OCI-LY7 (cell line): ENCODE measurements at regions not wholly inside any gene's neighbourhood (a gene's known extent, or its start where the extent isn't known, plus 50 kb on each side); places are given as distances from the start of the nearest gene placed in this dataset.

Experiments used
- BruUV-seq: library from RNA; stranded (reverse); fragments of 400-500 nt; replicated peaks from 2 replicates; lab custom pipeline; 2021; lab: Mats Ljungman, UMichigan
- CTCF ChIA-PET: fragments of 300-600 bp; sonication (Branson Sonifier 250); formaldehyde crosslinking; loops from one replicate; lab custom pipeline; 2022; ENCODE audit warnings: antibody characterized with exemption; ENCODE audit not compliant: unreplicated experiment; lab: Charles Lee
- POLR2A ChIA-PET: fragments of 300-600 bp; sonication (Branson Sonifier 250); formaldehyde crosslinking; loops from one replicate; lab custom pipeline; 2022; ENCODE audit warnings: antibody characterized with exemption; lab: Charles Lee
- DNase-seq: peaks from one replicate; pipeline ENCODE4 v3.0.0-alpha.2; 2015; ENCODE audit warnings: low spot score
- H2AFZ ChIP-seq: fragments of 200-600 bp; sonication (generic), shearing (Covaris generic); 2 replicates; pipeline ENCODE4 v1.6.1; 2014; ENCODE audit warnings: mild to moderate bottlenecking, antibody characterized with exemption, low read length, moderate library complexity
- H3K27ac ChIP-seq: fragments of 200-600 bp; sonication (generic); 2 replicates; pipeline ENCODE4 v1.5.1; 2014; ENCODE audit warnings: mixed run types, low read depth, mild to moderate bottlenecking, moderate library complexity, low read length, inconsistent platforms; ENCODE audit not compliant: poor library complexity, severe bottlenecking
- H3K36me3 ChIP-seq: fragments of 200-600 bp; sonication (generic); 2 replicates; pipeline ENCODE4 v1.6.1; 2014; ENCODE audit warnings: mild to moderate bottlenecking, antibody characterized with exemption, low read length, moderate library complexity, mixed read lengths; ENCODE audit not compliant: insufficient read depth
- H3K4me1 ChIP-seq: fragments of 200-600 bp; sonication (generic); 2 replicates; pipeline ENCODE4 v1.5.1; 2014; ENCODE audit warnings: mild to moderate bottlenecking, low read length; ENCODE audit not compliant: insufficient read depth, poor library complexity, severe bottlenecking
- H3K4me2 ChIP-seq: fragments of 200-600 bp; sonication (generic); 2 replicates; pipeline ENCODE4 v1.6.1; 2014; ENCODE audit warnings: mild to moderate bottlenecking, low read length
- H3K4me3 ChIP-seq: fragments of 200-600 bp; sonication (generic); 2 replicates; pipeline ENCODE4 v1.5.1; 2014; ENCODE audit warnings: mild to moderate bottlenecking, low read depth, low read length; ENCODE audit not compliant: poor library complexity, severe bottlenecking
- H3K79me2 ChIP-seq: fragments of 200-600 bp; sonication (generic); 2 replicates; pipeline ENCODE4 v1.6.1; 2016; ENCODE audit warnings: low read depth, mild to moderate bottlenecking, low read length, moderate library complexity, mixed read lengths; ENCODE audit not compliant: insufficient read depth
- H3K9me2 ChIP-seq: fragments of 200-600 bp; sonication (generic); 2 replicates; pipeline ENCODE4 v1.6.1; 2016; ENCODE audit warnings: mild to moderate bottlenecking, low read length, mixed read lengths; ENCODE audit not compliant: insufficient read depth
- H3K9me3 ChIP-seq: fragments of 200-600 bp; sonication (generic); 2 replicates; pipeline ENCODE4 v1.6.1; 2014; ENCODE audit warnings: mild to moderate bottlenecking, mixed run types, low read length, mixed read lengths
- H4K20me1 ChIP-seq: fragments of 200-600 bp; sonication (generic); 2 replicates; pipeline ENCODE4 v1.6.1; 2014; ENCODE audit warnings: mild to moderate bottlenecking, antibody characterized with exemption, low read length, moderate library complexity, mixed read lengths; ENCODE audit not compliant: insufficient read depth
- CTCF ChIP-seq: fragments of 200-600 bp; sonication (generic); conservative IDR thresholded peaks from 2 replicates; pipeline ENCODE4 v1.5.1; 2014; ENCODE audit warnings: mild to moderate bottlenecking, antibody characterized with exemption, low read length, moderate library complexity, mixed read lengths
- EZH2phosphoT487 ChIP-seq: fragments of 200-600 bp; sonication (generic); IDR thresholded peaks from 2 replicates; pipeline ENCODE4 v1.6.1; 2018; ENCODE audit warnings: low read depth, borderline replicate concordance, mild to moderate bottlenecking, mixed run types, antibody characterized with exemption, low read length, moderate library complexity, mixed read lengths
- intact Hi-C: fragments of 100-400 bp; cut with micrococcal nuclease; formaldehyde crosslinking; loops from one replicate; pipeline ENCODE4 v1.10.0; 2022; ENCODE audit not compliant: unreplicated experiment

DNA sequence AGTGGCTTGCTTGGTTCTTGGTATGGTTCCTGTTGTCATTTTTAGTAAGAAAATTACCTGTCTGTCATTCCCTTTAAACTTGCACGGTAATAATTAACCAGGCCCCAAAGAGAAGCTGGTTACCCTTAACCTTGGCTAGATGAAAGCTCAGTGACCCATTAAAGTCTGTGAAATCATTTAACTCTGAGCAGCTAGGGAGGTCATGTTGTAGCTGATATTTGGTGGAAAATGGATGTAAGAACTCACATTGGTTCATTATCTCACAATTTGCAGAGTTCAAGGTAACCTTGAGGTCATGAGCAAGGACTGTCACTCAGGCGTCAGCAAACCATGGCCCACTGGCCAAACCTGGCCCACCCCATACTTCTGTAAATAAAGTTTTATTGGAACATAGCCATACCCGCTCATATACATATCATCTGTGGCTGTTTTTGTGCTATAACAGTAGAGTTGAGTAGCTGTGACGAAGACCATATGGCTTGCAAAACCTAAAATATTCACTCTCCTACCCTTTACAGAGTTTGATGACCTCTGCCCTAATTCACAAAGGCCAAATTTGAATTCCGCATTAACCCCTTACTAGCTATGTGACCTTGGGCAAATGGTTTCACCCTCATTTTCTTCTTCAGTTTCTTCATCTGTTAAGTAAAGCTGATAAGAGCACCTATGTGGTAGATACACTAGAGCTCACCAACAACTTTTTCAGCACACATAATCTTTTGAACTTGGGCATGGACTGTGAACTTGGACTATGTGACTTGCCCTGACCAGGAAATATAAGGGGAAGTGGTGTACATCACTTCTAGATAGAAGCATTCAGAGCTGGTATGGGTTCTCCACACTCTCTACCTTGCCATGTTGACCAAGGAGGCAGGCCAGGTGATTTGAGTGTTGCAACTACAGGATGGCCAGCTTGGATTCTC lies 61.5 kb upstream of the CPEB4 start:
- no peak for DNase-seq
- Histone ChIP-seq H4K20me1 (no peaks in the 10 kb centered on the region), H3K4me3 (no peak overlapping the region), H3K4me1 (peaks cover 87% of the 10 kb centered on the region), H3K4me2 (no peak overlapping the region), H3K79me2 (no peaks in the 10 kb centered on the region), H3K36me3 (peaks cover 13% of the 10 kb centered on the region; the same call in 1 of the 2 replicates), H3K9me2 (no peaks in the 10 kb centered on the region), H2AFZ (peak overlapping the region; percentile 3; the same call in 1 of the 2 replicates), H3K27ac (no peak overlapping the region), H3K9me3 (peaks cover 14% of the 10 kb centered on the region; the same call in 1 of the 2 replicates)
- POLR2A ChIA-PET = interaction anchor here (0.9 to 11.4 kb wide), 17 partner anchors 8 to 120 kb away, joined by 3 to 122 read pairs (median 3); no protein-coding TSS in a partner anchor
- no TSS peak for BruUV-seq
- CTCF ChIA-PET = interaction anchor here (1.1 to 1.6 kb wide), 4 partner anchors 9 to 85 kb away, joined by 3 to 4 read pairs (median 4); no protein-coding TSS in a partner anchor
- intact Hi-C loops = loop anchor here (10.0 kb wide), 1 partner anchor 212 kb away; the partner anchor contains the start of gene BOD1
- no peak for TF ChIP-seq CTCF

GRCh38 chr5:173828952-173829351 lies 59.2 kb upstream of the CPEB4 start:
- Histone ChIP-seq H3K79me2 (no peaks in the 10 kb centered on the region), H2AFZ (no peak overlapping the region; the same call in 1 of the 2 replicates), H3K9me2 (no peaks in the 10 kb centered on the region), H3K9me3 (peaks cover 14% of the 10 kb centered on the region; the same call in 1 of the 2 replicates), H4K20me1 (no peaks in the 10 kb centered on the region), H3K4me3 (no peak overlapping the region), H3K36me3 (peaks cover 13% of the 10 kb centered on the region; the same call in 1 of the 2 replicates), H3K27ac (peak overlapping the region; percentile 75), H3K4me2 (peak overlapping the region; percentile 66), H3K4me1 (peaks cover 88% of the 10 kb centered on the region)
- TF ChIP-seq CTCF (no peak), EZH2phosphoT487 (no peak)
- ChIA-PET CTCF (interaction anchor here (0.9 to 1.2 kb wide), 2 partner anchors 13 to 204 kb away, joined by 3 read pairs; no protein-coding TSS in a partner anchor), POLR2A (interaction anchor here (1.0 to 11.4 kb wide), 11 partner anchors 8 to 106 kb away, joined by 3 to 122 read pairs (median 7); no protein-coding TSS in a partner anchor)
- intact Hi-C loops = loop anchor here (10.0 kb wide), 1 partner anchor 214 kb away; the partner anchor contains the start of gene BOD1
- BruUV-seq = no TSS peak
- no peak for DNase-seq
